HepG2 (cell line): ENCODE measurements at regions not wholly inside any gene's neighbourhood (a gene's known extent, or its start where the extent isn't known, plus 50 kb on each side); places are given as distances from the start of the nearest gene placed in this dataset.

Experiments
- ATAC-seq: fragments of 200-7000 bp; cut with Tn5 transposase; 3 replicates; pipeline ENCODE4 v1.9.1; 2020; ENCODE audit warnings: mild to moderate bottlenecking, moderate library complexity
- BruUV-seq: library from RNA; stranded (reverse); fragments of 400-500 nt; replicated peaks from 2 replicates; lab custom pipeline; 2021; lab: Mats Ljungman, UMichigan
- CTCF ChIA-PET: fragments of 300-600 bp; formaldehyde crosslinking; extraction: SDS; loops from one replicate; lab custom pipeline; 2021; ENCODE audit warnings: low total read pairs, inconsistent platforms, low intra/inter-chr PET ratio; lab: Yijun Ruan, JAX
- POLR2A ChIA-PET: fragments of 350-600 bp; sonication (Branson Sonifier 250); formaldehyde crosslinking; loops from one replicate; lab custom pipeline; 2020; ENCODE audit warnings: antibody characterized with exemption, inconsistent platforms; lab: Yijun Ruan, JAX
- DNase-seq: peaks from one replicate; pipeline ENCODE4 v3.0.0-alpha.2; 2015; ENCODE audit warnings: low spot score
- FAIRE-seq: peaks from 3 replicates; lab custom pipeline; 2011; peaks lifted over from hg19 to GRCh38; lab: Jason Lieb, UNC
- H2AFZ ChIP-seq: one replicate; pipeline ENCODE4 v1.6.1; 2011; ENCODE audit warnings: low read length, inconsistent platforms
- H3K27ac ChIP-seq: fragments of 300-600 bp; 3 replicates; pipeline ENCODE4 v1.8.0; 2011; ENCODE audit warnings: mixed run types, mild to moderate bottlenecking, mixed read lengths, low read length, inconsistent platforms; ENCODE audit not compliant: insufficient read depth; ENCODE audit errors: extremely low read length
- H3K27me3 ChIP-seq, 2 experiments: fragments of 200-600 bp in 1 of 2; 2 replicates in 1 of 2; 3 replicates in 1 of 2; pipeline versions ENCODE4 v1.6.0 to v1.8.0; 2011; ENCODE audit warnings: low read length in 2 of 2, mild to moderate bottlenecking in 2 of 2, moderate library complexity in 2 of 2, inconsistent platforms in 1 of 2; ENCODE audit not compliant: insufficient read depth in 2 of 2, control insufficient read depth in 1 of 2
- H3K36me3 ChIP-seq, 2 experiments: fragments of 200-600 bp in 1 of 2; replicated peaks in 1 of 2; 2 replicates in 1 of 2; 3 replicates in 1 of 2; pipeline versions ENCODE4 v1.5.1 to v1.8.0; 2011; ENCODE audit warnings: low read length in 2 of 2, inconsistent platforms in 1 of 2; ENCODE audit not compliant: insufficient read depth in 2 of 2, control insufficient read depth in 1 of 2
- H3K4me1 ChIP-seq: 2 replicates; pipeline ENCODE4 v1.5.1; 2012; ENCODE audit warnings: low read length, inconsistent platforms; ENCODE audit not compliant: insufficient read depth
- H3K4me2 ChIP-seq: 2 replicates; pipeline ENCODE4 v1.6.0; 2011; ENCODE audit warnings: low read depth, low read length, inconsistent platforms
- H3K4me3 ChIP-seq, 3 experiments: fragments of 200-600 bp in 1 of 3; sonication (generic), shearing (Covaris generic) in 1 of 3; replicated peaks in 1 of 3; 2 replicates each; pipeline ENCODE4 v1.5.1; 2011 to 2016; ENCODE audit warnings: low read length in 3 of 3, inconsistent platforms in 2 of 3, low read depth in 2 of 3, mild to moderate bottlenecking in 2 of 3, control low read depth in 1 of 3, mixed read lengths in 1 of 3; ENCODE audit not compliant: insufficient read depth in 1 of 3
- H3K79me2 ChIP-seq: one replicate; pipeline ENCODE4 v1.6.1; 2011; ENCODE audit warnings: low read length, inconsistent platforms; ENCODE audit not compliant: insufficient read depth
- H3K9ac ChIP-seq: 2 replicates; pipeline ENCODE4 v1.6.0; 2011; ENCODE audit warnings: mild to moderate bottlenecking, low read depth, low read length, inconsistent platforms; ENCODE audit not compliant: insufficient read depth
- H3K9me3 ChIP-seq: 2 replicates; pipeline ENCODE4 v1.5.1; 2012; ENCODE audit warnings: mild to moderate bottlenecking, low read length
- H4K20me1 ChIP-seq: 2 replicates; pipeline ENCODE4 v1.6.0; 2011; ENCODE audit warnings: inconsistent platforms, mild to moderate bottlenecking, low read length, moderate library complexity; ENCODE audit not compliant: insufficient read depth
- ARNTL ChIP-seq: sonication (generic); formaldehyde crosslinking; IDR thresholded peaks from 2 replicates; pipeline ENCODE4 v1.4.0; 2020; ENCODE audit warnings: mild to moderate bottlenecking, missing genetic modification reagents
- REST ChIP-seq, 2 experiments: IDR thresholded peaks; 2 replicates each; pipeline ENCODE4 v1.6.1; 2011 to 2012; ENCODE audit warnings: low read length in 2 of 2, borderline replicate concordance in 1 of 2, low read depth in 1 of 2, mild to moderate bottlenecking in 1 of 2, moderate library complexity in 1 of 2
- ZNF326 ChIP-seq: sonication (generic); formaldehyde crosslinking; IDR thresholded peaks from 2 replicates; pipeline ENCODE4 v1.4.0; 2020; ENCODE audit warnings: missing genetic modification reagents, borderline replicate concordance
- ZNF7 ChIP-seq: IDR thresholded peaks from 2 replicates; pipeline ENCODE4 v1.6.1; 2016; ENCODE audit warnings: missing biosample characterization, missing genetic modification reagents
- WGBS: methylation state at CpG from one replicate; pipeline ENCODE4 v1.1.6; 2017; ENCODE audit warnings: low lambda C conversion rate; 5-methylcytosine and 5-hydroxymethylcytosine counted together
- in situ Hi-C: cut with HindIII; loops from 2 replicates; pipeline ENCODE4 v1.10.0; 2017; ENCODE audit warnings: low pct_unique_long_range_greater_than_20kb; ENCODE audit not compliant: extremely low pct_ligation_motif_present
- intact Hi-C: fragments of 100-400 bp; cut with micrococcal nuclease; formaldehyde crosslinking; loops from one replicate; pipeline ENCODE4 v1.10.0; 2022; ENCODE audit not compliant: unreplicated experiment

DNA sequence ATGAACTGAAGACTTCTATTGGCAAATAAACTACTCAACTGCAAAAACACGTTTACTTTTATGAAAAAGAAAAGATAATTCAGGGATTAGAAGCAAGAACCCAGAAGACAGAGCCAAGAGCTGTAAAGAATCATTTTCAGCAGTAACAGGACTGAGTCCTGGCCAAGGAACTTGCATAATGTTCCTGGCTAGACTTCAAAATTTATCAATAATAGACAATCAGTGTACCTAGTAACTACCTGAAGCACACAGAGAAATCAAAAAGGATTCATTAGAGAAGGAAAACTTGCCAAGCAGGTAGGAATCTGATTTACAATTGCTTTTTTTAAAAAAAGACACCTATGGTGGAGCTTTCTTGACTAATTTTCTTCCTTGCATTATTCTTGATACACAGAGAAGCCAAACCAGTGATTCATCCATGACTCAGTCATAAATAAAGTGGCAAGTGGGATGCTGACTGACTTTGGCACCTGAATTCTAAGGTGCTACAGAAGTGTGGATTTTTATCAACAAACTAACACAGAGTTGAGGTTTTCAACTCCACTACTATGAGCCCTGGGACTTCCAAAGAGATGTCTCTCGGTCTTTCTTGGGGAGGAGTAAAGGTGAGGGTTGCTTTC lies 281.3 kb downstream of the BMP7 start (continued):
- no peak for TF ChIP-seq REST (IDR thresholded peaks at IDR 0.05; ENCODE audit: borderline replicate concordance in 1 of 2, low read depth in 1 of 2, low read length in 2 of 2)
- no peak for TF ChIP-seq ARNTL (CRISPR knock-in tag)

DNA sequence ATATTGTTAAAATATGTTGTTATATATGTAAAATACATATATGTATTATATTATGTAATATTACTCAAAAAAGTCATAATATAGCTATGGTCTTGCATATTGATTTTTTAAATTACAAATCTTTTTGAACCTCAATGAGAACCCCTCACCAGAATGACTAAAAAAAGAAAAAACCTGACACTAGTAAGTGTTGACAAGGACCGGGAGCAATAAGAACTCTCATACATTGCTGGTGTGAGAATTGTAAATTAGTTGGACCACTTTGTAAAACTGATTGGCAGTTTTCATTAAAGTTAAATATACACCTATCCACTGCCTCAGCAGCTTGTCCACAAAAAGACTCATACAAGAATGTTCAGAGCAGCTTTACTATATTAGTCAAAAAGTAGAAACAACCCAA lies 280.0 kb downstream of the BMP7 start:
- POLR2A ChIA-PET, result no interaction called here
- no peak overlapping the region for H2AFZ ChIP-seq
- no peaks in the 10 kb centered on the region for H3K9me3 ChIP-seq
- no peak for ATAC-seq
- FAIRE-seq, result no peak
- no peaks in the 10 kb centered on the region for H4K20me1 ChIP-seq
- H3K27me3 ChIP-seq, result peaks cover 0 to 9% of the 10 kb centered on the region in 2 experiments; a peak in 1 of 5 replicates
- H3K9ac ChIP-seq, result no peak overlapping the region
- no peaks in the 10 kb centered on the region for H3K36me3 ChIP-seq
- H3K79me2 ChIP-seq, result no peaks in the 10 kb centered on the region
- intact Hi-C loops (no loop called here), in situ Hi-C loops (no loop called here)
- no TSS peak for BruUV-seq
- CTCF ChIA-PET, result no interaction called here
- WGBS, result 64% methylated on average over 1 of the region's 1 CpG
- no peak for DNase-seq
- H3K4me3 ChIP-seq, result no peak overlapping the region
- H3K4me1 ChIP-seq, result no peaks in the 10 kb centered on the region
- no peak overlapping the region for H3K4me2 ChIP-seq
- TF ChIP-seq ZNF7, result peak; percentile 85
- TF ChIP-seq ZNF326 (CRISPR knock-in tag), result no peak
- TF ChIP-seq, all 625 proteins: peak for 1
- no peak overlapping the region for H3K27ac ChIP-seq
